ENCODE measurements at regions not wholly inside any gene's neighbourhood (a gene's known extent, or its start where the extent isn't known, plus 50 kb on each side); places are given as distances from the start of the nearest gene placed in this dataset.

GRCh38 chr4:180926277-180926676 lies 1316.9 kb upstream of the TENM3 start:
- TF ChIP-seq CTCF (IDR thresholded peaks at IDR 0.05; ENCODE audit: borderline replicate concordance, extremely low read depth, low read length, poor library complexity, severe bottlenecking) = no peak
- TF ChIP-seq EZH2 (IDR thresholded peaks at IDR 0.05; ENCODE audit: borderline replicate concordance, low read depth, low read length, severe bottlenecking) = no peak
